Spleen (tissue), 11 donors: ENCODE measurements at regions not wholly inside any gene's neighbourhood (a gene's known extent, or its start where the extent isn't known, plus 50 kb on each side); places are given as distances from the start of the nearest gene placed in this dataset.

Source experiments
- DNase-seq: peaks from one replicate; pipeline ENCODE4 v3.0.0-alpha.2; 2020
- H3K27ac ChIP-seq, 8 donors: fragments of 200-600 bp; sonication (generic) in 7 of 8; 1 replicate in 4 of 8; 2 replicates in 4 of 8; pipeline versions ENCODE4 v1.5.0 to v1.8.0; 2016 to 2021; ENCODE audit warnings: inconsistent platforms in 4 of 8, mild to moderate bottlenecking in 4 of 8, moderate library complexity in 1 of 8
- H3K27me3 ChIP-seq, 7 donors: fragments of 200-600 bp; sonication (generic) in 6 of 7; replicated peaks in 1 of 7; 1 replicate in 4 of 7; 2 replicates in 3 of 7; pipeline versions ENCODE4 v1.5.0 to v1.8.0; 2016 to 2021; ENCODE audit warnings: inconsistent platforms in 3 of 7, mild to moderate bottlenecking in 1 of 7
- H3K36me3 ChIP-seq, 6 donors: fragments of 200-600 bp; sonication (generic) in 5 of 6; 1 replicate in 4 of 6; 2 replicates in 2 of 6; pipeline versions ENCODE4 v1.5.0 to v1.8.0; 2016 to 2021; ENCODE audit warnings: inconsistent platforms in 2 of 6
- H3K4me1 ChIP-seq, 6 donors: fragments of 200-600 bp; sonication (generic) in 5 of 6; 1 replicate in 3 of 6; 2 replicates in 3 of 6; pipeline versions ENCODE4 v1.5.0 to v1.8.0; 2016 to 2021; ENCODE audit warnings: inconsistent platforms in 3 of 6
- H3K4me3 ChIP-seq, 8 donors: fragments of 200-600 bp; sonication (generic) in 7 of 8; 1 replicate in 4 of 8; 2 replicates in 4 of 8; pipeline versions ENCODE4 v1.5.0 to v1.8.0; 2016 to 2021; ENCODE audit warnings: inconsistent platforms in 4 of 8, mild to moderate bottlenecking in 4 of 8, moderate library complexity in 2 of 8
- H3K9me3 ChIP-seq, 8 donors: fragments of 200-600 bp; sonication (generic) in 7 of 8; 1 replicate in 4 of 8; 2 replicates in 4 of 8; pipeline versions ENCODE4 v1.5.0 to v1.8.0; 2016 to 2021; ENCODE audit warnings: inconsistent platforms in 4 of 8
- CTCF ChIP-seq, 11 experiments: fragments of 200-600 bp in 7 of 11; fragments of 450-650 bp in 4 of 11; sonication (generic) in 4 of 11; IDR thresholded peaks in 8 of 11; conservative IDR thresholded peaks in 3 of 11; 1 replicate in 7 of 11; 2 replicates in 4 of 11; pipeline versions ENCODE4 v1.4.0 to v1.8.0; 2016 to 2021; ENCODE audit warnings: antibody characterized with exemption in 11 of 11, inconsistent platforms in 4 of 11, mild to moderate bottlenecking in 1 of 11
- POLR2A ChIP-seq, 3 donors: fragments of 450-650 bp; IDR thresholded peaks; one replicate each; pipeline ENCODE4 v1.5.1; 2017; ENCODE audit warnings: antibody characterized with exemption in 3 of 3, mild to moderate bottlenecking in 1 of 3
- POLR2AphosphoS5 ChIP-seq, 3 donors: sonication (generic); formaldehyde crosslinking; IDR thresholded peaks; one replicate each; pipeline ENCODE4 v1.5.1; 2017; ENCODE audit warnings: antibody characterized with exemption in 3 of 3
- WGBS, 5 donors: extraction: QIAGEN DNeasy Blood & Tissue Kit in 3 of 5; methylation state at CpG; one replicate each; pipeline versions ENCODE4 v1.1.5 to v1.1.7; 2013 to 2018; 5-methylcytosine and 5-hydroxymethylcytosine counted together
- intact Hi-C: fragments of 100-400 bp; cut with DNase I; formaldehyde crosslinking; loops from one replicate; pipeline ENCODE4 v1.15.0; 2023; ENCODE audit warnings: low total_unique reads
- donor health status: healthy with polysubstance abuse.
- donor health status: DM: no; HTN: no; CAD: no; lungs with moderate emphysema.
- donor health status: DM: no; HTN: no; CAD: no.
- donor health status: Bipolar disorder and iron deficiency.
- donor health status: healthy.
- donor health status: DM: no; HTN: no; CAD: no.
- donor health status: DM: yes; HTN: yes; CAD: no.

GRCh38 chr3:127115691-127116351 is 77.1 kb upstream of the PRR23E start:
- peaks cover 2 to 29% (median 27%) of the 10 kb centered on the region in 8 donors for H3K9me3 ChIP-seq
- TF ChIP-seq POLR2A (IDR thresholded peaks at IDR 0.05) (no peak), CTCF (IDR thresholded peaks at IDR 0.05 in 8 of 11, conservative IDR thresholded peaks at IDR 0.05 in 3 of 11) (no peak), POLR2AphosphoS5 (IDR thresholded peaks at IDR 0.05) (no peak)
- DNase-seq = no peak
- no peaks in the 10 kb centered on the region for H3K36me3 ChIP-seq
- no peak overlapping the region for H3K27ac ChIP-seq
- no peaks in the 10 kb centered on the region for H3K4me1 ChIP-seq
- H3K27me3 ChIP-seq = no peaks in the 10 kb centered on the region
- intact Hi-C loops = no loop called here
- 82 to 93% (median 89%) methylated on average over 3 of the region's 3 CpGs for WGBS, 5 donors
- no peak overlapping the region for H3K4me3 ChIP-seq

- no peaks in the 10 kb centered on the region for H3K36me3 ChIP-seq
- H3K27ac ChIP-seq = no peak overlapping the region
- 87 to 94% (median 93%) methylated on average over 3 of the region's 3 CpGs for WGBS, 5 donors
- no peak overlapping the region for H3K4me3 ChIP-seq
- peaks cover 0 to 11% (median 0%) of the 10 kb centered on the region in 7 donors for H3K27me3 ChIP-seq
- H3K4me1 ChIP-seq = no peaks in the 10 kb centered on the region
- no peak for DNase-seq
- intact Hi-C loops = no loop called here
- TF ChIP-seq POLR2AphosphoS5 (IDR thresholded peaks at IDR 0.05) (no peak), CTCF (IDR thresholded peaks at IDR 0.05 in 8 of 11, conservative IDR thresholded peaks at IDR 0.05 in 3 of 11) (no peak), POLR2A (IDR thresholded peaks at IDR 0.05) (no peak)
- peaks cover 0 to 4% (median 3%) of the 10 kb centered on the region in 8 donors for H3K9me3 ChIP-seq
These were observed 74.6 kb upstream of the PRR23E start for GRCh38 chr3:127118366-127118765.

DNA sequence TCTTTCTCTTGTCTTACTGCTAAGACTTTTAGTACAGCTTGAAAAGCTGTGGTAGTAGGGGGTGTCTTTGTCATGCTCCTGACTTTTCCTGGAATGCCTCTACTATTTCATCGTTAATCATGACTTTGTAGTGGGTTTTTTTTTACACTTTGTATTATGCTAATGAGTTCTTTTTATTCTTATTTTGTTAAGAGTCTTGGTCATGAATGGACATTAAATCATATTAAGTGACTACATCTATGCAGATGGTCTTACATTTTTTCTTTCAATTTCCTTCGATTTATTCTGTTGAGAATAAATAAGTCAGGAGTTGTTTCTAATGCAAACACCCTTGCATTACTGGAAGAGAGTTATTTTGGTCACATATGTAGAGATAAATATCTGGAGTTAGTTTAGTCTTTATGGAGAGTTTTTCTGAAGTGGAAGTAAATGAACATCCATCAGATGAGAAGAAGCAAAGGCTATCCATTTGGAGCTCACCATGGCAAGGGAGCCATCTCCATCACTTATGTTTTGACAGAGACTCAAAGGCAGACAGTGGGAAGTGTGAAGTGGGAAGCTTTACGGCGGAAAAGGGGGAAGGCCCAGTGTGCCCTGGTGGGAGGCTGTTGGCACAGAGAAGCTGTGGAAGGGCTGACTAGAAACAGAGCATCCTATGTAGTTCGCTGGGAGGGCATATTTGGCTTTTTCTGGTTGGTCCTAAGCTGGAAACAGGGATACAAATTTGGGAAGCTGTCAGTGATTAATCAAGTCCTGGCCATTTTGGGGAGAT is 73.1 kb upstream of the PRR23E start:
- 51 to 83% (median 71%) methylated on average over 5 of the region's 5 CpGs for WGBS, 5 donors
- no peak overlapping the region for H3K4me3 ChIP-seq
- H3K27ac ChIP-seq = no peak overlapping the region
- no peaks in the 10 kb centered on the region for H3K9me3 ChIP-seq
- no peak for DNase-seq
- intact Hi-C loops = no loop called here
- TF ChIP-seq POLR2A (IDR thresholded peaks at IDR 0.05) (no peak), POLR2AphosphoS5 (IDR thresholded peaks at IDR 0.05) (no peak), CTCF (IDR thresholded peaks at IDR 0.05 in 8 of 11, conservative IDR thresholded peaks at IDR 0.05 in 3 of 11) (no peak)
- peaks cover 0 to 13% (median 0%) of the 10 kb centered on the region in 7 donors for H3K27me3 ChIP-seq
- no peaks in the 10 kb centered on the region for H3K4me1 ChIP-seq
- H3K36me3 ChIP-seq = no peaks in the 10 kb centered on the region
